ENCODE measurements at regions not wholly inside any gene's neighbourhood (a gene's known extent, or its start where the extent isn't known, plus 50 kb on each side); places are given as distances from the start of the nearest gene placed in this dataset.

DNA sequence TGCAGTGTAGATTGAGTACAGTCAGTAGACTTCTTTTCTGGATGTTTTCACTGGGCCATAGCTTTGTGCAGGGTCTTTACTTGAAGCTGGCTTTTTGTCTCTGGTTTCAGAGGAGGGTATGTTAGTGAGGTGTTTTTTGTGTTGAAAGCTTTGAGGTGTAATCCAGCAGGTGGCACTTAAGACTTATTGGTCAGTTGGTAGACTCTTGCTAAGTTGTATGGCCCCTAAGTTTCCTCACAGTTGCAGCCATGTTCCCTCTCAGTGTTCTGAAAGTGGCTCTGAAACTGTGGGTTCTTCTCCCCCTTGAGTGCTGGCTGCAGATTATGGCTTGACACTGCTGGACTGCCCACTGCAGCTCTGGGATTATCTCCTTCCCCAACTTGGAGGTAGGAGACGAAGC, 55.7 kb upstream of the SLC44A1 start:
- H3K27ac Mint-ChIP-seq = no peak overlapping the region
- H3K4me1 Mint-ChIP-seq (ENCODE audit: unreplicated experiment) = no peaks in the 10 kb centered on the region
- H3K4me3 Mint-ChIP-seq = no peak overlapping the region
- DNase-seq (ENCODE audit: extremely low spot score, unreplicated experiment) = no peak
- TF ChIP-seq, protein P1, sequence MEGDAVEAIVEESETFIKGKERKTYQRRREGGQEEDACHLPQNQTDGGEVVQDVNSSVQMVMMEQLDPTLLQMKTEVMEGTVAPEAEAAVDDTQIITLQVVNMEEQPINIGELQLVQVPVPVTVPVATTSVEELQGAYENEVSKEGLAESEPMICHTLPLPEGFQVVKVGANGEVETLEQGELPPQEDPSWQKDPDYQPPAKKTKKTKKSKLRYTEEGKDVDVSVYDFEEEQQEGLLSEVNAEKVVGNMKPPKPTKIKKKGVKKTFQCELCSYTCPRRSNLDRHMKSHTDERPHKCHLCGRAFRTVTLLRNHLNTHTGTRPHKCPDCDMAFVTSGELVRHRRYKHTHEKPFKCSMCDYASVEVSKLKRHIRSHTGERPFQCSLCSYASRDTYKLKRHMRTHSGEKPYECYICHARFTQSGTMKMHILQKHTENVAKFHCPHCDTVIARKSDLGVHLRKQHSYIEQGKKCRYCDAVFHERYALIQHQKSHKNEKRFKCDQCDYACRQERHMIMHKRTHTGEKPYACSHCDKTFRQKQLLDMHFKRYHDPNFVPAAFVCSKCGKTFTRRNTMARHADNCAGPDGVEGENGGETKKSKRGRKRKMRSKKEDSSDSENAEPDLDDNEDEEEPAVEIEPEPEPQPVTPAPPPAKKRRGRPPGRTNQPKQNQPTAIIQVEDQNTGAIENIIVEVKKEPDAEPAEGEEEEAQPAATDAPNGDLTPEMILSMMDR (conservative IDR thresholded peaks at IDR 0.05) = no peak
- H3K9me3 Mint-ChIP-seq = peaks cover 9% of the 10 kb centered on the region
- no peaks in the 10 kb centered on the region for H3K36me3 Mint-ChIP-seq
- no peaks in the 10 kb centered on the region for H3K27me3 Mint-ChIP-seq

DNA sequence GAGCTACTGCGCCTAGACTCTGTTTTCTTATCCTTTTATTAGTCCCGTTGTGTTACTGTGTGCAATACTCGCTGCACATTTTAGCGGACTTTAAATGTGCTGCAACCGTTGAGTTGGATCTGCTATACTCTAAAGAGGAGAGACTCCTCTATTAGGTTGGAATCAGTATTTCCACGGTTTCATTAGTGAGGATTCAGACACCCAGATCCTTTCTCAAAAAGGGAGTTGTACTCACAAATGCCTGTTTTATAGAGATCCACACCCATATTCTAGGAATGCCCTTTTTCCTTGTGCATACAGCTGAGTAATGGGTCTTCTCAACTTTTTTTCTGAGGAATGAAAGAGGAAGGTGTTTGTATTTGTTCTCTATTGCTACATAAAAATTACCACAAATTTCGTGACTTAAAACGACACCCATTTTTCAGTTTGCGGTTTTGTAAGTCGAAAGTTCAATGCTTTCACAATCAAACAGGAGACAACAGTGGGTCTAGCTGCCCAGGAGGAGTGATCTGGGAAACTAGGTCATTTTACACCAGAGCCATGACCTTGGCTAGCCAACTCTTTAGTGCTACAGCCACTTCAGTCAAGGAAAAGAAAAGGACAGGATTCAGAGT, 52.8 kb upstream of the SLC44A1 start:
- TF ChIP-seq, protein P1 (conservative IDR thresholded peaks at IDR 0.05) = no peak
- no peaks in the 10 kb centered on the region for H3K9me3 Mint-ChIP-seq
- no peaks in the 10 kb centered on the region for H3K36me3 Mint-ChIP-seq
- H3K27ac Mint-ChIP-seq = no peak overlapping the region
- H3K4me1 Mint-ChIP-seq (ENCODE audit: unreplicated experiment) = no peaks in the 10 kb centered on the region
- H3K27me3 Mint-ChIP-seq = no peaks in the 10 kb centered on the region
- H3K4me3 Mint-ChIP-seq = no peak overlapping the region
- DNase-seq (ENCODE audit: extremely low spot score, unreplicated experiment) = no peak

DNA sequence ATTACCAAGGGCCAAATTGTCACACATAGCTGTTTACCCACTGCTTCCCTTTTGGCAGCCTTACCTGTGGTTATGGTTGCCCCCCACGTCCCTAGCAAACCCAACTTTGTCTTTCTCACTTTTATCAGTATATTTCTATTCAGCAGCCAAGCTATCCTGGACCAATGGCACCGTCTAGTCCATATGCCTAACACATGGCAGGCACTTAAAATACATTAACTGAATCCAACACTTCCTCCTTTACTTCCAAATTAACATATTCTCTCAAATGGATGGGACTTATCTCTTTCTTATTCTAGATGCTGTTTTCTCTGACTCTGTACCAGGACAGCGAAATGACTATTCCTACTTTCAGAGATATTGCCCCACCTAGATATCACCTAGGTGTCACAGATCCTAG, 50.9 kb upstream of the SLC44A1 start:
- no peak overlapping the region for H3K27ac Mint-ChIP-seq

DNA sequence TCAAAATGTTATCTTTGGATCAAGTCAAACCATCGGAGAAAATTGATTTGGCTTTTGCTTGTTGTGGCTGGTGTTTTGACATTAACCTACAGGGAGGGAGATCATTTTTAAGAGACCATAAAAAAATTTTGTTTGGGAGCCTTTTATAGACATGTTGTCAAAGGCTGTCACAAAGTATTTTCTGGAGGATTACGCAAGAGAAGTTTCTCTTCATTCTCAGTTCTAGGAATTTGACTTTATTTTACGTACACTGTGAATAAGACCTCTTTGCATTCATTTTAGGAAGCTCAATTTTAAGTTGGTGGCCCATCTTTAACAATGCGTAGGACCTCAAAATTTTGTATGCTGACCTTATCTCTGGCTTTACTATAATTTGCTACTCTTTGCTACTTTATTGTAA, 50.2 kb upstream of the SLC44A1 start:
- no peaks in the 10 kb centered on the region for H3K27me3 Mint-ChIP-seq
- no peak overlapping the region for H3K27ac Mint-ChIP-seq
- H3K36me3 Mint-ChIP-seq = no peaks in the 10 kb centered on the region
- H3K4me3 Mint-ChIP-seq = no peak overlapping the region
- H3K9me3 Mint-ChIP-seq = no peaks in the 10 kb centered on the region
- no peaks in the 10 kb centered on the region for H3K4me1 Mint-ChIP-seq (ENCODE audit: unreplicated experiment)
- no peak for DNase-seq (ENCODE audit: extremely low spot score, unreplicated experiment)
- TF ChIP-seq, protein P1 (conservative IDR thresholded peaks at IDR 0.05) = no peak

More for the DNA sequence above, 50.9 kb upstream of the SLC44A1 start:
- TF ChIP-seq, protein P1 (conservative IDR thresholded peaks at IDR 0.05) = no peak
- no peaks in the 10 kb centered on the region for H3K27me3 Mint-ChIP-seq
- DNase-seq (ENCODE audit: extremely low spot score, unreplicated experiment) = no peak
- H3K4me1 Mint-ChIP-seq (ENCODE audit: unreplicated experiment) = no peaks in the 10 kb centered on the region
- no peaks in the 10 kb centered on the region for H3K36me3 Mint-ChIP-seq
- no peak overlapping the region for H3K4me3 Mint-ChIP-seq
- no peaks in the 10 kb centered on the region for H3K9me3 Mint-ChIP-seq
